K562 (cell line): ENCODE measurements at regions not wholly inside any gene's neighbourhood (a gene's known extent, or its start where the extent isn't known, plus 50 kb on each side); places are given as distances from the start of the nearest gene placed in this dataset.

Experiments used
- ATAC-seq: fragments of 200-7000 bp; cut with Tn5 transposase; 3 replicates; pipeline ENCODE4 v1.9.1; 2020; ENCODE audit warnings: moderate library complexity
- BruUV-seq: library from RNA; stranded (reverse); fragments of 400-500 nt; replicated peaks from 2 replicates; lab custom pipeline; 2021; lab: Mats Ljungman, UMichigan
- CTCF ChIA-PET: fragments of 300-600 bp; formaldehyde crosslinking; extraction: SDS; loops from one replicate; lab custom pipeline; 2021; ENCODE audit warnings: low intra/inter-chr PET ratio; lab: Yijun Ruan, JAX
- POLR2A ChIA-PET: fragments of 300-600, 350-650 bp; sonication (Branson Sonifier 250); formaldehyde crosslinking; extraction: SDS; loops from one replicate; lab custom pipeline; 2021; ENCODE audit warnings: antibody characterized with exemption, inconsistent platforms; lab: Yijun Ruan, JAX
- DNase-seq, 4 experiments: peaks; one replicate each; pipeline versions ENCODE4 v3.0.0 to v3.0.0-alpha.2; 2011 to 2018; ENCODE audit warnings: low spot score in 3 of 4, mixed read lengths in 3 of 4; ENCODE audit errors: extremely low read depth in 1 of 4
- FAIRE-seq: peaks from 2 replicates; lab custom pipeline; 2011; peaks lifted over from hg19 to GRCh38; lab: Jason Lieb, UNC
- H2AFZ ChIP-seq: 2 replicates; pipeline ENCODE4 v1.6.0; 2011; ENCODE audit warnings: low read depth, low read length, control low read depth, inconsistent platforms
- H3K27ac ChIP-seq: fragments of 200-600 bp; 3 replicates; pipeline ENCODE4 v1.8.0; 2011; ENCODE audit warnings: low read depth, mild to moderate bottlenecking, control low read depth, inconsistent platforms, low read length, moderate library complexity, mixed read lengths; ENCODE audit errors: extremely low read depth
- H3K27me3 ChIP-seq, 2 experiments: fragments of 300-600 bp in 1 of 2; 2 replicates in 1 of 2; 3 replicates in 1 of 2; pipeline versions ENCODE4 v1.6.0 to v1.8.0; 2011; ENCODE audit warnings: inconsistent platforms in 2 of 2, low read length in 2 of 2, mild to moderate bottlenecking in 1 of 2, mixed read lengths in 1 of 2, moderate library complexity in 1 of 2; ENCODE audit not compliant: control insufficient read depth in 2 of 2, insufficient read depth in 2 of 2
- H3K36me3 ChIP-seq: fragments of 300-600 bp; 3 replicates; pipeline ENCODE4 v1.8.0; 2011; ENCODE audit warnings: mild to moderate bottlenecking, low read length, inconsistent platforms; ENCODE audit not compliant: control insufficient read depth, insufficient read depth
- H3K4me1 ChIP-seq, 2 experiments: fragments of 200-600 bp in 1 of 2; replicated peaks in 1 of 2; 2 replicates in 1 of 2; 3 replicates in 1 of 2; pipeline versions ENCODE4 v1.5.1 to v1.8.0; 2011; ENCODE audit warnings: inconsistent platforms in 2 of 2, low read length in 2 of 2, mild to moderate bottlenecking in 1 of 2, mixed read lengths in 1 of 2, moderate library complexity in 1 of 2; ENCODE audit not compliant: control insufficient read depth in 2 of 2, insufficient read depth in 2 of 2
- H3K4me2 ChIP-seq: 2 replicates; pipeline ENCODE4 v1.6.1; 2011; ENCODE audit warnings: low read length, control low read depth, inconsistent platforms, mixed read lengths; ENCODE audit not compliant: insufficient read depth
- H3K4me3 ChIP-seq: fragments of 200-600 bp; sonication (generic), shearing (Covaris generic); 2 replicates; pipeline ENCODE4 v1.5.1; 2016; ENCODE audit warnings: control low read depth, inconsistent platforms
- H3K79me2 ChIP-seq: fragments of 200-600 bp; 3 replicates; pipeline ENCODE4 v1.8.0; 2011; ENCODE audit warnings: low read length, inconsistent platforms; ENCODE audit not compliant: control insufficient read depth, insufficient read depth
- H3K9ac ChIP-seq, 2 experiments: 2 replicates each; pipeline versions ENCODE4 v1.6.0 to v1.6.1; 2011; ENCODE audit warnings: low read depth in 2 of 2, low read length in 2 of 2, control low read depth in 1 of 2, inconsistent platforms in 1 of 2, mild to moderate bottlenecking in 1 of 2, mixed read lengths in 1 of 2; ENCODE audit not compliant: insufficient read depth in 1 of 2
- H3K9me1 ChIP-seq: one replicate; pipeline ENCODE4 v1.6.0; 2011; ENCODE audit warnings: inconsistent platforms, mild to moderate bottlenecking, low read length, moderate library complexity; ENCODE audit not compliant: control insufficient read depth, insufficient read depth
- H3K9me3 ChIP-seq: replicated peaks from 2 replicates; pipeline ENCODE4 v1.5.1; 2011; ENCODE audit warnings: low read depth, low read length, inconsistent platforms; ENCODE audit not compliant: control insufficient read depth, insufficient read depth
- H4K20me1 ChIP-seq: replicated peaks from 2 replicates; pipeline ENCODE4 v1.6.1; 2011; ENCODE audit warnings: low read length, inconsistent platforms, mixed read lengths; ENCODE audit not compliant: control insufficient read depth, insufficient read depth
- ESRRA ChIP-seq: fragments of 450-650 bp; IDR thresholded peaks from 2 replicates; pipeline ENCODE4 v1.6.1; 2014; ENCODE audit warnings: low read depth, mild to moderate bottlenecking, moderate library complexity, borderline replicate concordance
- NR2F6 ChIP-seq: fragments of 450-650 bp; formaldehyde crosslinking; IDR thresholded peaks from 2 replicates; pipeline ENCODE4 v1.4.0; 2020; ENCODE audit warnings: mild to moderate bottlenecking
- TFE3 ChIP-seq: fragments of 450-650 bp; formaldehyde crosslinking; IDR thresholded peaks from 2 replicates; pipeline ENCODE4 v1.4.0; 2020; ENCODE audit warnings: mild to moderate bottlenecking, mixed read lengths
- WGBS: fragments of 100-300 bp; shearing (Covaris generic); methylation state at CpG from one replicate; pipeline ENCODE4 v1.1.6; 2016; ENCODE audit warnings: low coverage, mixed read lengths; ENCODE audit not compliant: insufficient coverage; ENCODE audit errors: missing lambda C conversion rate; 5-methylcytosine and 5-hydroxymethylcytosine counted together
- in situ Hi-C: fragments of 300-500 bp; cut with MboI; formaldehyde crosslinking; loops from 4 replicates; pipeline ENCODE4 v1.15.0; 2018; ENCODE audit warnings: inconsistent platforms, mixed read lengths
- intact Hi-C: fragments of 100-400 bp; cut with micrococcal nuclease; formaldehyde crosslinking; loops from 2 replicates; pipeline ENCODE4 v1.14.2; 2022
- TF ChIP-seq, protein P1 (sequence below), 2 experiments: IDR thresholded peaks; 2 replicates each; pipeline ENCODE4 v1.6.1; 2011; ENCODE audit warnings: borderline replicate concordance in 1 of 2, control low read depth in 1 of 2, low read depth in 1 of 2, low read length in 1 of 2, mild to moderate bottlenecking in 1 of 2, mixed read lengths in 1 of 2, moderate library complexity in 1 of 2; ENCODE audit not compliant: insufficient read depth in 1 of 2, insufficient read length in 1 of 2, poor library complexity in 1 of 2, severe bottlenecking in 1 of 2; ENCODE audit errors: extremely low read depth in 1 of 2
- TF ChIP-seq, protein P2 (sequence below): sonication (generic); formaldehyde crosslinking; IDR thresholded peaks from 2 replicates; pipeline ENCODE4 v1.5.0; 2020; ENCODE audit warnings: missing genetic modification reagents
- TF ChIP-seq, protein P3 (sequence below): fragments of 450-650 bp; IDR thresholded peaks from 2 replicates; pipeline ENCODE4 v1.6.1; 2016; ENCODE audit warnings: mild to moderate bottlenecking, moderate library complexity

GRCh38 chr15:77830051-77830468, 197.3 kb upstream of the LINGO1 start:
- no peaks in the 10 kb centered on the region; a peak in 1 of 5 replicates for H3K4me1 ChIP-seq
- DNase-seq: peak in 1 of 4 experiments; percentile 22
- 0 out of 2 replicates have a peak overlapping the region, but pooled peaks have one; percentile 22 for H2AFZ ChIP-seq
- peak; percentile 49; the same call in 2 of the 3 replicates for ATAC-seq
- intact Hi-C loops: no loop called here
- whole genome bisulfite sequencing: 0% methylated on average over 5 of the region's 5 CpGs
- peaks cover 0 to 3% of the 10 kb centered on the region in 2 experiments; a peak in 2 of 5 replicates for H3K27me3 ChIP-seq
- in situ Hi-C loops: no loop called here
- POLR2A ChIA-PET: no interaction called here
- H3K4me2 ChIP-seq: no peak overlapping the region
- H3K9ac ChIP-seq: no peak overlapping the region; a peak in 1 of 4 replicates
- peaks cover 5% of the 10 kb centered on the region; the same call in 1 of the 2 replicates for H4K20me1 ChIP-seq
- no peaks in the 10 kb centered on the region for H3K36me3 ChIP-seq
- no peaks in the 10 kb centered on the region for H3K9me3 ChIP-seq
- no peak overlapping the region for H3K27ac ChIP-seq
- BruUV-seq: no TSS peak
- H3K9me1 ChIP-seq: no peaks in the 10 kb centered on the region
- CTCF ChIA-PET: no interaction called here
- FAIRE-seq: no peak
- H3K4me3 ChIP-seq: no peak overlapping the region
- no peaks in the 10 kb centered on the region for H3K79me2 ChIP-seq
- TF ChIP-seq, protein P1, sequence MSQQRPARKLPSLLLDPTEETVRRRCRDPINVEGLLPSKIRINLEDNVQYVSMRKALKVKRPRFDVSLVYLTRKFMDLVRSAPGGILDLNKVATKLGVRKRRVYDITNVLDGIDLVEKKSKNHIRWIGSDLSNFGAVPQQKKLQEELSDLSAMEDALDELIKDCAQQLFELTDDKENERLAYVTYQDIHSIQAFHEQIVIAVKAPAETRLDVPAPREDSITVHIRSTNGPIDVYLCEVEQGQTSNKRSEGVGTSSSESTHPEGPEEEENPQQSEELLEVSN (IDR thresholded peaks at IDR 0.05; ENCODE audit: borderline replicate concordance in 1 of 2, extremely low read depth in 1 of 2, insufficient read depth in 1 of 2, insufficient read length in 1 of 2, low read depth in 1 of 2, low read length in 1 of 2, poor library complexity in 1 of 2, severe bottlenecking in 1 of 2): peak; percentile 30 to 38
- TF ChIP-seq, protein P2, sequence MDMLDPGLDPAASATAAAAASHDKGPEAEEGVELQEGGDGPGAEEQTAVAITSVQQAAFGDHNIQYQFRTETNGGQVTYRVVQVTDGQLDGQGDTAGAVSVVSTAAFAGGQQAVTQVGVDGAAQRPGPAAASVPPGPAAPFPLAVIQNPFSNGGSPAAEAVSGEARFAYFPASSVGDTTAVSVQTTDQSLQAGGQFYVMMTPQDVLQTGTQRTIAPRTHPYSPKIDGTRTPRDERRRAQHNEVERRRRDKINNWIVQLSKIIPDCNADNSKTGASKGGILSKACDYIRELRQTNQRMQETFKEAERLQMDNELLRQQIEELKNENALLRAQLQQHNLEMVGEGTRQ (CRISPR knock-in tag): peak; percentile 44
- TF ChIP-seq ESRRA (peak; percentile 46; the same call in 1 of the 2 replicates), NR2F6 (no peak), TFE3 (CRISPR knock-in tag) (peak; percentile 82)
- TF ChIP-seq, protein P3, sequence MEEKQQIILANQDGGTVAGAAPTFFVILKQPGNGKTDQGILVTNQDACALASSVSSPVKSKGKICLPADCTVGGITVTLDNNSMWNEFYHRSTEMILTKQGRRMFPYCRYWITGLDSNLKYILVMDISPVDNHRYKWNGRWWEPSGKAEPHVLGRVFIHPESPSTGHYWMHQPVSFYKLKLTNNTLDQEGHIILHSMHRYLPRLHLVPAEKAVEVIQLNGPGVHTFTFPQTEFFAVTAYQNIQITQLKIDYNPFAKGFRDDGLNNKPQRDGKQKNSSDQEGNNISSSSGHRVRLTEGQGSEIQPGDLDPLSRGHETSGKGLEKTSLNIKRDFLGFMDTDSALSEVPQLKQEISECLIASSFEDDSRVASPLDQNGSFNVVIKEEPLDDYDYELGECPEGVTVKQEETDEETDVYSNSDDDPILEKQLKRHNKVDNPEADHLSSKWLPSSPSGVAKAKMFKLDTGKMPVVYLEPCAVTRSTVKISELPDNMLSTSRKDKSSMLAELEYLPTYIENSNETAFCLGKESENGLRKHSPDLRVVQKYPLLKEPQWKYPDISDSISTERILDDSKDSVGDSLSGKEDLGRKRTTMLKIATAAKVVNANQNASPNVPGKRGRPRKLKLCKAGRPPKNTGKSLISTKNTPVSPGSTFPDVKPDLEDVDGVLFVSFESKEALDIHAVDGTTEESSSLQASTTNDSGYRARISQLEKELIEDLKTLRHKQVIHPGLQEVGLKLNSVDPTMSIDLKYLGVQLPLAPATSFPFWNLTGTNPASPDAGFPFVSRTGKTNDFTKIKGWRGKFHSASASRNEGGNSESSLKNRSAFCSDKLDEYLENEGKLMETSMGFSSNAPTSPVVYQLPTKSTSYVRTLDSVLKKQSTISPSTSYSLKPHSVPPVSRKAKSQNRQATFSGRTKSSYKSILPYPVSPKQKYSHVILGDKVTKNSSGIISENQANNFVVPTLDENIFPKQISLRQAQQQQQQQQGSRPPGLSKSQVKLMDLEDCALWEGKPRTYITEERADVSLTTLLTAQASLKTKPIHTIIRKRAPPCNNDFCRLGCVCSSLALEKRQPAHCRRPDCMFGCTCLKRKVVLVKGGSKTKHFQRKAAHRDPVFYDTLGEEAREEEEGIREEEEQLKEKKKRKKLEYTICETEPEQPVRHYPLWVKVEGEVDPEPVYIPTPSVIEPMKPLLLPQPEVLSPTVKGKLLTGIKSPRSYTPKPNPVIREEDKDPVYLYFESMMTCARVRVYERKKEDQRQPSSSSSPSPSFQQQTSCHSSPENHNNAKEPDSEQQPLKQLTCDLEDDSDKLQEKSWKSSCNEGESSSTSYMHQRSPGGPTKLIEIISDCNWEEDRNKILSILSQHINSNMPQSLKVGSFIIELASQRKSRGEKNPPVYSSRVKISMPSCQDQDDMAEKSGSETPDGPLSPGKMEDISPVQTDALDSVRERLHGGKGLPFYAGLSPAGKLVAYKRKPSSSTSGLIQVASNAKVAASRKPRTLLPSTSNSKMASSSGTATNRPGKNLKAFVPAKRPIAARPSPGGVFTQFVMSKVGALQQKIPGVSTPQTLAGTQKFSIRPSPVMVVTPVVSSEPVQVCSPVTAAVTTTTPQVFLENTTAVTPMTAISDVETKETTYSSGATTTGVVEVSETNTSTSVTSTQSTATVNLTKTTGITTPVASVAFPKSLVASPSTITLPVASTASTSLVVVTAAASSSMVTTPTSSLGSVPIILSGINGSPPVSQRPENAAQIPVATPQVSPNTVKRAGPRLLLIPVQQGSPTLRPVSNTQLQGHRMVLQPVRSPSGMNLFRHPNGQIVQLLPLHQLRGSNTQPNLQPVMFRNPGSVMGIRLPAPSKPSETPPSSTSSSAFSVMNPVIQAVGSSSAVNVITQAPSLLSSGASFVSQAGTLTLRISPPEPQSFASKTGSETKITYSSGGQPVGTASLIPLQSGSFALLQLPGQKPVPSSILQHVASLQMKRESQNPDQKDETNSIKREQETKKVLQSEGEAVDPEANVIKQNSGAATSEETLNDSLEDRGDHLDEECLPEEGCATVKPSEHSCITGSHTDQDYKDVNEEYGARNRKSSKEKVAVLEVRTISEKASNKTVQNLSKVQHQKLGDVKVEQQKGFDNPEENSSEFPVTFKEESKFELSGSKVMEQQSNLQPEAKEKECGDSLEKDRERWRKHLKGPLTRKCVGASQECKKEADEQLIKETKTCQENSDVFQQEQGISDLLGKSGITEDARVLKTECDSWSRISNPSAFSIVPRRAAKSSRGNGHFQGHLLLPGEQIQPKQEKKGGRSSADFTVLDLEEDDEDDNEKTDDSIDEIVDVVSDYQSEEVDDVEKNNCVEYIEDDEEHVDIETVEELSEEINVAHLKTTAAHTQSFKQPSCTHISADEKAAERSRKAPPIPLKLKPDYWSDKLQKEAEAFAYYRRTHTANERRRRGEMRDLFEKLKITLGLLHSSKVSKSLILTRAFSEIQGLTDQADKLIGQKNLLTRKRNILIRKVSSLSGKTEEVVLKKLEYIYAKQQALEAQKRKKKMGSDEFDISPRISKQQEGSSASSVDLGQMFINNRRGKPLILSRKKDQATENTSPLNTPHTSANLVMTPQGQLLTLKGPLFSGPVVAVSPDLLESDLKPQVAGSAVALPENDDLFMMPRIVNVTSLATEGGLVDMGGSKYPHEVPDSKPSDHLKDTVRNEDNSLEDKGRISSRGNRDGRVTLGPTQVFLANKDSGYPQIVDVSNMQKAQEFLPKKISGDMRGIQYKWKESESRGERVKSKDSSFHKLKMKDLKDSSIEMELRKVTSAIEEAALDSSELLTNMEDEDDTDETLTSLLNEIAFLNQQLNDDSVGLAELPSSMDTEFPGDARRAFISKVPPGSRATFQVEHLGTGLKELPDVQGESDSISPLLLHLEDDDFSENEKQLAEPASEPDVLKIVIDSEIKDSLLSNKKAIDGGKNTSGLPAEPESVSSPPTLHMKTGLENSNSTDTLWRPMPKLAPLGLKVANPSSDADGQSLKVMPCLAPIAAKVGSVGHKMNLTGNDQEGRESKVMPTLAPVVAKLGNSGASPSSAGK: peak; percentile 70
